ENCODE measurements at regions not wholly inside any gene's neighbourhood (a gene's known extent, or its start where the extent isn't known, plus 50 kb on each side); places are given as distances from the start of the nearest gene placed in this dataset.

- no peak for TF ChIP-seq POLR2A (IDR thresholded peaks at IDR 0.05)
- TF ChIP-seq, protein P1, sequence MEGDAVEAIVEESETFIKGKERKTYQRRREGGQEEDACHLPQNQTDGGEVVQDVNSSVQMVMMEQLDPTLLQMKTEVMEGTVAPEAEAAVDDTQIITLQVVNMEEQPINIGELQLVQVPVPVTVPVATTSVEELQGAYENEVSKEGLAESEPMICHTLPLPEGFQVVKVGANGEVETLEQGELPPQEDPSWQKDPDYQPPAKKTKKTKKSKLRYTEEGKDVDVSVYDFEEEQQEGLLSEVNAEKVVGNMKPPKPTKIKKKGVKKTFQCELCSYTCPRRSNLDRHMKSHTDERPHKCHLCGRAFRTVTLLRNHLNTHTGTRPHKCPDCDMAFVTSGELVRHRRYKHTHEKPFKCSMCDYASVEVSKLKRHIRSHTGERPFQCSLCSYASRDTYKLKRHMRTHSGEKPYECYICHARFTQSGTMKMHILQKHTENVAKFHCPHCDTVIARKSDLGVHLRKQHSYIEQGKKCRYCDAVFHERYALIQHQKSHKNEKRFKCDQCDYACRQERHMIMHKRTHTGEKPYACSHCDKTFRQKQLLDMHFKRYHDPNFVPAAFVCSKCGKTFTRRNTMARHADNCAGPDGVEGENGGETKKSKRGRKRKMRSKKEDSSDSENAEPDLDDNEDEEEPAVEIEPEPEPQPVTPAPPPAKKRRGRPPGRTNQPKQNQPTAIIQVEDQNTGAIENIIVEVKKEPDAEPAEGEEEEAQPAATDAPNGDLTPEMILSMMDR (IDR thresholded peaks at IDR 0.05) = no peak
- TF ChIP-seq EP300 (IDR thresholded peaks at IDR 0.05) = no peak
These were observed 130.1 kb upstream of the EGR2 start for GRCh38 chr10:62946278-62946677.

Data from tibial nerve (tissue), 4 donors.